ENCODE measurements at regions not wholly inside any gene's neighbourhood (a gene's known extent, or its start where the extent isn't known, plus 50 kb on each side); places are given as distances from the start of the nearest gene placed in this dataset.

- DNase-seq (no peak), ATAC-seq (no peak)
- no peaks in the 10 kb centered on the region for H3K36me3 ChIP-seq (ENCODE audit: insufficient read depth in 1 of 2, low read depth in 1 of 2)
- H3K9me3 ChIP-seq = no peaks in the 10 kb centered on the region
- no peak overlapping the region for H3K4me3 ChIP-seq
- TF ChIP-seq CTCF (IDR thresholded peaks at IDR 0.05) = no peak
- H3K4me1 ChIP-seq = no peaks in the 10 kb centered on the region
- H3K27ac ChIP-seq = no peak overlapping the region
- no peaks in the 10 kb centered on the region for H3K27me3 ChIP-seq (ENCODE audit: insufficient read depth in 3 of 3, low read length in 2 of 3)
- intact Hi-C loops (cut with DNase I) = no loop called here
These were observed 411.0 kb downstream of the LMO4 start for GRCh38 chr1:87739704-87740103.

GRCh38 chr1:87743256-87743655, 414.6 kb downstream of the LMO4 start:
- Histone ChIP-seq H3K9me3 (no peaks in the 10 kb centered on the region), H3K4me3 (no peak overlapping the region), H3K27ac (no peak overlapping the region), H3K36me3 (ENCODE audit: insufficient read depth in 1 of 2, low read depth in 1 of 2) (no peaks in the 10 kb centered on the region), H3K4me1 (no peaks in the 10 kb centered on the region), H3K27me3 (ENCODE audit: insufficient read depth in 3 of 3, low read length in 2 of 3) (no peaks in the 10 kb centered on the region)
- WGBS, 3 donors = 87 to 92% (median 89%) methylated on average over 4 of the region's 4 CpGs
- no peak for TF ChIP-seq CTCF (IDR thresholded peaks at IDR 0.05)
- DNase-seq (no peak), ATAC-seq (no peak)
- intact Hi-C loops (cut with DNase I) = no loop called here

- no peaks in the 10 kb centered on the region for H3K27me3 ChIP-seq (ENCODE audit: insufficient read depth in 3 of 3, low read length in 2 of 3)
- no peaks in the 10 kb centered on the region for H3K9me3 ChIP-seq
- no peaks in the 10 kb centered on the region for H3K4me1 ChIP-seq
- H3K4me3 ChIP-seq = no peak overlapping the region
- ATAC-seq (no peak), DNase-seq (no peak)
- intact Hi-C loops (cut with DNase I) = no loop called here
- WGBS, 3 donors = 79 to 86% (median 83%) methylated on average over 3 of the region's 3 CpGs
- no peaks in the 10 kb centered on the region for H3K36me3 ChIP-seq (ENCODE audit: insufficient read depth in 1 of 2, low read depth in 1 of 2)
- H3K27ac ChIP-seq = no peak overlapping the region
- no peak for TF ChIP-seq CTCF (IDR thresholded peaks at IDR 0.05)
These were observed 415.4 kb downstream of the LMO4 start for GRCh38 chr1:87744056-87744455.

GRCh38 chr1:87744763-87745162, 416.1 kb downstream of the LMO4 start:
- ATAC-seq (no peak), DNase-seq (no peak)
- Histone ChIP-seq H3K9me3 (no peaks in the 10 kb centered on the region), H3K4me1 (no peaks in the 10 kb centered on the region), H3K36me3 (ENCODE audit: insufficient read depth in 1 of 2, low read depth in 1 of 2) (no peaks in the 10 kb centered on the region), H3K27ac (no peak overlapping the region), H3K4me3 (no peak overlapping the region), H3K27me3 (ENCODE audit: insufficient read depth in 3 of 3, low read length in 2 of 3) (no peaks in the 10 kb centered on the region)
- no peak for TF ChIP-seq CTCF (IDR thresholded peaks at IDR 0.05)
- intact Hi-C loops (cut with DNase I) = no loop called here

- Histone ChIP-seq H3K27me3 (ENCODE audit: insufficient read depth in 3 of 3, low read length in 2 of 3) (no peaks in the 10 kb centered on the region), H3K4me1 (no peaks in the 10 kb centered on the region), H3K4me3 (no peak overlapping the region), H3K9me3 (no peaks in the 10 kb centered on the region), H3K27ac (no peak overlapping the region), H3K36me3 (ENCODE audit: insufficient read depth in 1 of 2, low read depth in 1 of 2) (no peaks in the 10 kb centered on the region)
- ATAC-seq (no peak), DNase-seq (no peak)
- intact Hi-C loops (cut with DNase I) = no loop called here
- no peak for TF ChIP-seq CTCF (IDR thresholded peaks at IDR 0.05)
These were observed 424.7 kb downstream of the LMO4 start for GRCh38 chr1:87753366-87753765.
